Mesenchymal stem cell (in vitro differentiated cells and primary cell): ENCODE measurements at regions not wholly inside any gene's neighbourhood (a gene's known extent, or its start where the extent isn't known, plus 50 kb on each side); places are given as distances from the start of the nearest gene placed in this dataset.

Experiments
- DNase-seq: peaks from one replicate; pipeline ENCODE4 v3.0.0-alpha.2; 2013
- H2AFZ ChIP-seq: one replicate; pipeline ENCODE4 v1.6.1; 2013; ENCODE audit warnings: low read depth, mild to moderate bottlenecking, control low read depth, inconsistent platforms, low read length, moderate library complexity
- H2AK5ac ChIP-seq: 2 replicates; pipeline ENCODE4 v1.6.1; 2013; ENCODE audit warnings: low read length, moderate library complexity, mild to moderate bottlenecking, inconsistent platforms; ENCODE audit not compliant: severe bottlenecking
- H2BK120ac ChIP-seq: one replicate; pipeline ENCODE4 v1.6.1; 2013; ENCODE audit warnings: low read depth, mild to moderate bottlenecking, inconsistent platforms, low read length, moderate library complexity
- H2BK12ac ChIP-seq, 2 experiments: one replicate each; pipeline ENCODE4 v1.6.1; 2013; ENCODE audit warnings: inconsistent platforms in 2 of 2, low read length in 2 of 2, mild to moderate bottlenecking in 2 of 2, moderate library complexity in 2 of 2, control low read depth in 1 of 2
- H2BK15ac ChIP-seq: one replicate; pipeline ENCODE4 v1.6.1; 2013; ENCODE audit warnings: mild to moderate bottlenecking, low read depth, inconsistent platforms; ENCODE audit not compliant: poor library complexity, severe bottlenecking
- H2BK5ac ChIP-seq: 2 replicates; pipeline ENCODE4 v1.6.1; 2013; ENCODE audit warnings: low read depth, mild to moderate bottlenecking, low read length, control low read depth, inconsistent platforms; ENCODE audit not compliant: poor library complexity, severe bottlenecking
- H3K14ac ChIP-seq, 2 experiments: one replicate each; pipeline ENCODE4 v1.6.1; 2013; ENCODE audit warnings: inconsistent platforms in 2 of 2, low read length in 2 of 2, control low read depth in 1 of 2, mild to moderate bottlenecking in 1 of 2, moderate library complexity in 1 of 2
- H3K18ac ChIP-seq, 2 experiments: one replicate each; pipeline ENCODE4 v1.6.1; 2013; ENCODE audit warnings: inconsistent platforms in 2 of 2, low read length in 2 of 2, control low read depth in 1 of 2, low read depth in 1 of 2, mild to moderate bottlenecking in 1 of 2
- H3K23ac ChIP-seq, 2 experiments: one replicate each; pipeline ENCODE4 v1.6.1; 2013; ENCODE audit warnings: inconsistent platforms in 2 of 2, low read length in 2 of 2, mild to moderate bottlenecking in 2 of 2, moderate library complexity in 2 of 2, control low read depth in 1 of 2
- H3K27ac ChIP-seq: 2 replicates; pipeline ENCODE4 v1.5.1; 2013; ENCODE audit warnings: mild to moderate bottlenecking, moderate library complexity, low read length, control low read depth, inconsistent platforms; ENCODE audit not compliant: poor library complexity, severe bottlenecking
- H3K27me3 ChIP-seq, 2 experiments: 2 replicates each; pipeline versions ENCODE4 v1.6.1 to v1.7.0; 2013; ENCODE audit warnings: low read length in 2 of 2, mild to moderate bottlenecking in 2 of 2, moderate library complexity in 2 of 2, control low read depth in 1 of 2, inconsistent platforms in 1 of 2; ENCODE audit not compliant: control insufficient read depth in 1 of 2, insufficient read depth in 1 of 2
- H3K36me3 ChIP-seq, 2 experiments: 2 replicates each; pipeline versions ENCODE4 v1.6.1 to v1.7.0; 2013; ENCODE audit warnings: low read length in 2 of 2, control low read depth in 1 of 2, inconsistent platforms in 1 of 2, low read depth in 1 of 2, mild to moderate bottlenecking in 1 of 2; ENCODE audit not compliant: insufficient read depth in 2 of 2, control insufficient read depth in 1 of 2
- H3K4ac ChIP-seq, 2 experiments: one replicate each; pipeline ENCODE4 v1.6.1; 2013; ENCODE audit warnings: inconsistent platforms in 2 of 2, low read length in 2 of 2, mild to moderate bottlenecking in 2 of 2, moderate library complexity in 2 of 2, control low read depth in 1 of 2, low read depth in 1 of 2
- H3K4me1 ChIP-seq: 2 replicates; pipeline ENCODE4 v1.6.1; 2013; ENCODE audit warnings: low read depth, low read length, control low read depth; ENCODE audit not compliant: control insufficient read depth, insufficient read depth
- H3K4me2 ChIP-seq: 2 replicates; pipeline ENCODE4 v1.6.1; 2013; ENCODE audit warnings: low read length, mild to moderate bottlenecking, inconsistent platforms; ENCODE audit not compliant: poor library complexity, severe bottlenecking
- H3K4me3 ChIP-seq, 2 experiments: 2 replicates each; pipeline versions ENCODE4 v1.5.1 to v1.7.0; 2013; ENCODE audit warnings: low read length in 2 of 2, mild to moderate bottlenecking in 2 of 2, control low read depth in 1 of 2, low read depth in 1 of 2; ENCODE audit not compliant: insufficient read depth in 1 of 2
- H3K79me1 ChIP-seq: replicated peaks from 2 replicates; pipeline ENCODE4 v1.6.1; 2013; ENCODE audit warnings: mild to moderate bottlenecking, control low read depth, low read length, inconsistent platforms; ENCODE audit not compliant: poor library complexity, severe bottlenecking
- H3K9ac ChIP-seq: 2 replicates; pipeline ENCODE4 v1.7.0; 2013; ENCODE audit warnings: mild to moderate bottlenecking, low read length, moderate library complexity
- H3K9me3 ChIP-seq: 2 replicates; pipeline ENCODE4 v1.7.0; 2013; ENCODE audit warnings: mild to moderate bottlenecking, low read length; ENCODE audit not compliant: control insufficient read depth
- H4K8ac ChIP-seq: one replicate; pipeline ENCODE4 v1.6.1; 2013; ENCODE audit warnings: inconsistent platforms, mild to moderate bottlenecking, low read length, moderate library complexity
- H4K91ac ChIP-seq: one replicate; pipeline ENCODE4 v1.6.1; 2013; ENCODE audit warnings: mild to moderate bottlenecking, low read length, inconsistent platforms
- WGBS: methylation state at CpG from one replicate; pipeline ENCODE4 v1.1.7; 2013; ENCODE audit warnings: mixed read lengths; 5-methylcytosine and 5-hydroxymethylcytosine counted together

GRCh38 chr22:19635644-19636043, 78.7 kb upstream of the SEPTIN5 start:
- H2AK5ac ChIP-seq, result no peak overlapping the region
- no peak overlapping the region for H2BK15ac ChIP-seq
- peaks cover 36 to 68% of the 10 kb centered on the region in 2 experiments for H3K27me3 ChIP-seq
- no peak overlapping the region for H4K8ac ChIP-seq
- H4K91ac ChIP-seq, result no peak overlapping the region
- no peak overlapping the region for H3K27ac ChIP-seq
- no peak for DNase-seq
- no peaks in the 10 kb centered on the region for H3K79me1 ChIP-seq
- no peak overlapping the region for H2BK120ac ChIP-seq
- H3K14ac ChIP-seq, result no peak overlapping the region
- H3K36me3 ChIP-seq, result no peaks in the 10 kb centered on the region
- H3K9ac ChIP-seq, result no peak overlapping the region
- 93% methylated on average over 3 of the region's 3 CpGs for WGBS
- H2BK5ac ChIP-seq, result no peak overlapping the region
- H3K9me3 ChIP-seq, result no peaks in the 10 kb centered on the region
- peaks cover 2% of the 10 kb centered on the region for H3K4me1 ChIP-seq
- H3K4me3 ChIP-seq, result no peak overlapping the region
- H3K18ac ChIP-seq, result no peak overlapping the region
- H3K4ac ChIP-seq, result no peak overlapping the region
- no peak overlapping the region for H2BK12ac ChIP-seq
- no peak overlapping the region for H2AFZ ChIP-seq
- no peak overlapping the region for H3K23ac ChIP-seq
- H3K4me2 ChIP-seq, result no peak overlapping the region

- H2BK12ac ChIP-seq, result no peak overlapping the region
- no peaks in the 10 kb centered on the region for H3K79me1 ChIP-seq
- no peak overlapping the region for H2AFZ ChIP-seq
- H3K4ac ChIP-seq, result no peak overlapping the region
- DNase-seq, result no peak
- no peak overlapping the region for H3K14ac ChIP-seq
- peaks cover 2% of the 10 kb centered on the region for H3K4me1 ChIP-seq
- H4K8ac ChIP-seq, result no peak overlapping the region
- H2BK15ac ChIP-seq, result no peak overlapping the region
- H2BK5ac ChIP-seq, result no peak overlapping the region
- H3K18ac ChIP-seq, result no peak overlapping the region
- no peaks in the 10 kb centered on the region for H3K36me3 ChIP-seq
- peaks cover 38 to 70% of the 10 kb centered on the region in 2 experiments for H3K27me3 ChIP-seq
- H3K23ac ChIP-seq, result no peak overlapping the region
- H3K4me2 ChIP-seq, result no peak overlapping the region
- WGBS, result 84% methylated on average over 18 of the region's 18 CpGs
- H3K4me3 ChIP-seq, result no peak overlapping the region
- no peak overlapping the region for H3K9ac ChIP-seq
- no peak overlapping the region for H4K91ac ChIP-seq
- no peak overlapping the region for H3K27ac ChIP-seq
- H3K9me3 ChIP-seq, result no peaks in the 10 kb centered on the region
- no peak overlapping the region for H2BK120ac ChIP-seq
- H2AK5ac ChIP-seq, result no peak overlapping the region
Measured at GRCh38 chr22:19636696-19637407, 77.5 kb upstream of the SEPTIN5 start.

GRCh38 chr22:19637408-19638281, 76.7 kb upstream of the SEPTIN5 start:
- Histone ChIP-seq H3K4me2 (no peak overlapping the region), H3K9ac (no peak overlapping the region), H3K27ac (no peak overlapping the region), H3K23ac (no peak overlapping the region), H4K91ac (no peak overlapping the region), H3K4ac (no peak overlapping the region), H2AK5ac (no peak overlapping the region), H3K79me1 (no peaks in the 10 kb centered on the region), H3K18ac (no peak overlapping the region), H2BK12ac (no peak overlapping the region), H3K36me3 (no peaks in the 10 kb centered on the region), H3K14ac (no peak overlapping the region), H3K27me3 (peaks cover 35 to 67% of the 10 kb centered on the region in 2 experiments), H2BK5ac (no peak overlapping the region), H3K9me3 (no peaks in the 10 kb centered on the region), H3K4me3 (no peak overlapping the region), H2AFZ (no peak overlapping the region), H2BK120ac (no peak overlapping the region), H2BK15ac (no peak overlapping the region), H4K8ac (no peak overlapping the region), H3K4me1 (peaks cover 4% of the 10 kb centered on the region)
- no peak for DNase-seq
- 79% methylated on average over 12 of the region's 15 CpGs for WGBS

- Histone ChIP-seq H2BK120ac (no peak overlapping the region), H3K9ac (no peak overlapping the region)
Measured at GRCh38 chr22:19638282-19639015, 75.9 kb upstream of the SEPTIN5 start.

More at GRCh38 chr22:19638282-19639015, 75.9 kb upstream of the SEPTIN5 start:
- WGBS, result 79% methylated on average over 8 of the region's 8 CpGs
- Histone ChIP-seq H3K27ac (no peak overlapping the region), H2AK5ac (no peak overlapping the region), H2AFZ (no peak overlapping the region), H3K18ac (no peak overlapping the region), H2BK12ac (no peak overlapping the region), H3K27me3 (peaks cover 28 to 66% of the 10 kb centered on the region in 2 experiments), H3K79me1 (no peaks in the 10 kb centered on the region), H3K4me3 (no peak overlapping the region), H3K36me3 (no peaks in the 10 kb centered on the region), H2BK5ac (no peak overlapping the region), H3K4me1 (peaks cover 4% of the 10 kb centered on the region), H3K14ac (no peak overlapping the region), H2BK15ac (no peak overlapping the region), H3K4me2 (no peak overlapping the region), H3K23ac (no peak overlapping the region), H4K8ac (no peak overlapping the region), H3K4ac (no peak overlapping the region), H4K91ac (no peak overlapping the region), H3K9me3 (no peaks in the 10 kb centered on the region)
- no peak for DNase-seq
